ENCODE measurements at regions not wholly inside any gene's neighbourhood (a gene's known extent, or its start where the extent isn't known, plus 50 kb on each side); places are given as distances from the start of the nearest gene placed in this dataset.

- TF ChIP-seq CTCF (IDR thresholded peaks at IDR 0.05 in 4 of 5, conservative IDR thresholded peaks at IDR 0.05 in 1 of 5) (no peak), POLR2A (IDR thresholded peaks at IDR 0.05) (no peak)
These were observed 103.5 kb downstream of the RPAP3 start for GRCh38 chr12:47602325-47602724.

Data from gastrocnemius medialis (tissue), 4 donors.